Heart left ventricle (tissue), 16 donors: ENCODE measurements at regions not wholly inside any gene's neighbourhood (a gene's known extent, or its start where the extent isn't known, plus 50 kb on each side); places are given as distances from the start of the nearest gene placed in this dataset.

Experiments
- ATAC-seq, 4 donors: fragments of 200-7000 bp; cut with Tn5 transposase; one replicate each; pipeline ENCODE4 v1.9.1; 2020 to 2022; ENCODE audit warnings: moderate library complexity in 4 of 4, mild to moderate bottlenecking in 3 of 4, moderate number of reproducible peaks in 1 of 4
- DNase-seq, 5 donors: peaks; one replicate each; pipeline ENCODE4 v3.0.0-alpha.2; 2020
- H3K27ac ChIP-seq, 12 donors: fragments of 200-600 bp; sonication (generic) in 4 of 12; one replicate each; pipeline versions ENCODE4 v1.5.0 to v1.8.0; 2016 to 2022; ENCODE audit warnings: mild to moderate bottlenecking in 2 of 12
- H3K27me3 ChIP-seq, 9 donors: fragments of 200-600 bp; sonication (generic) in 2 of 9; one replicate each; pipeline versions ENCODE4 v1.5.1 to v1.8.0; 2016 to 2022; ENCODE audit warnings: mild to moderate bottlenecking in 3 of 9
- H3K36me3 ChIP-seq, 9 donors: fragments of 200-600 bp; sonication (generic) in 2 of 9; one replicate each; pipeline versions ENCODE4 v1.5.0 to v1.8.0; 2018 to 2022; ENCODE audit warnings: mild to moderate bottlenecking in 2 of 9
- H3K4me1 ChIP-seq, 12 donors: fragments of 200-600 bp; sonication (generic) in 4 of 12; one replicate each; pipeline versions ENCODE4 v1.5.0 to v1.8.0; 2016 to 2022; ENCODE audit warnings: mild to moderate bottlenecking in 3 of 12
- H3K4me3 ChIP-seq, 12 donors: fragments of 200-600 bp; sonication (generic) in 4 of 12; one replicate each; pipeline versions ENCODE4 v1.5.0 to v1.8.0; 2017 to 2022; ENCODE audit warnings: mild to moderate bottlenecking in 9 of 12, moderate library complexity in 4 of 12
- H3K9me3 ChIP-seq, 12 donors: fragments of 200-600 bp; sonication (generic) in 4 of 12; one replicate each; pipeline versions ENCODE4 v1.5.0 to v1.8.0; 2016 to 2022; ENCODE audit warnings: mild to moderate bottlenecking in 1 of 12
- POLR2A ChIP-seq, 2 donors: fragments of 450-650 bp; IDR thresholded peaks; one replicate each; pipeline ENCODE4 v1.6.1; 2017; ENCODE audit warnings: antibody characterized with exemption in 2 of 2, mild to moderate bottlenecking in 2 of 2, moderate library complexity in 2 of 2
- WGBS, 4 donors: extraction: QIAGEN DNeasy Blood & Tissue Kit in 2 of 4; methylation state at CpG; one replicate each; pipeline versions ENCODE4 v1.1.5 to v1.1.7; 2013 to 2018; 5-methylcytosine and 5-hydroxymethylcytosine counted together
- intact Hi-C, 10 donors: fragments of 100-400 bp; cut with DNase I; formaldehyde crosslinking; loops; one replicate each; pipeline versions ENCODE4 v1.11.1 to v1.14.2; 2022
- TF ChIP-seq, protein P1 (sequence below), 12 donors: fragments of 200-600 bp; sonication (generic) in 4 of 12; IDR thresholded peaks; one replicate each; pipeline versions ENCODE4 v1.5.0 to v1.8.0; 2018 to 2022; ENCODE audit warnings: antibody characterized with exemption in 12 of 12, mild to moderate bottlenecking in 5 of 12
- donor health status: ischemic (EF 13 %, LVEDD 7.1; RV severe dilation, severe dysfunction).
- donor health status: healthy with polysubstance abuse.
- donor health status: DM: no; HTN: yes; CAD: no.
- donor health status: DM: no; HTN: no; CAD: no.
- donor health status: ischemic (EF 25% LVEDD 6.9; RV normal size, moderate dysfunction).
- donor health status: ischemic (EF 25% LVEDD 5.7; RV mildly dilated, moderate dysfunction).
- donor health status: healthy.
- donor health status: DM: yes; HTN: yes; CAD: no.
- donor health status: ischemic (EF 35%, LVEDD 5.7; RV mildly dilated, moderate dysfunction).
- donor health status: nonischemic (EF 11% LVEDD 7.7; RV severe dilation, severe dysfunction).
- donor health status: DM: yes; HTN: yes; CAD: no.
- donor health status: PGD.
- donor health status: ischemic (EF 29% LVEDD 5.4; RV normal size, mild dysfunction).
- donor health status: nonischemic (EF 23%, LVEDD 6.1; RV moderate dilation, normal function).

DNA sequence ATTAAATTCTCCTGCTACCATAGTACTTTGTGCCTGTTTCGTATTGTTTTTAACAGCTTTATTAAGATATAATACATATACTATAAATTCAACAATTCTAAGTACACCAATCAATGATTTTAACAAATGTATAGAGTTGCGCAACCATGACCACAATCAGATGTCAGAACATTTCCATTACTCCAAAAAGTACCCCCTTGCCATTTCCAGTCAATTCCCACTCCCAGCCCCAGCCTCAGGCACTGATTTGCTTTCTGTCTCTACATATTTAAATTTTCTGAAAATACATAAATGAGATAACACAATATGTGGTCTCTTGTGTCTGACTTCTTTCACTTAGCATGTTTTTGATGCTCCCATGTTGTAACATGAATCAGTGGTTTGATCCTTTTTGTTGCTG lies 193.9 kb downstream of the FIGN start:
- Histone ChIP-seq H3K4me3 (no peak overlapping the region), H3K27ac (no peak overlapping the region), H3K9me3 (peaks cover 0 to 3% (median 0%) of the 10 kb centered on the region in 12 donors), H3K4me1 (peaks cover 0 to 4% (median 0%) of the 10 kb centered on the region in 12 donors), H3K27me3 (no peaks in the 10 kb centered on the region), H3K36me3 (no peaks in the 10 kb centered on the region)
- TF ChIP-seq, protein P1, sequence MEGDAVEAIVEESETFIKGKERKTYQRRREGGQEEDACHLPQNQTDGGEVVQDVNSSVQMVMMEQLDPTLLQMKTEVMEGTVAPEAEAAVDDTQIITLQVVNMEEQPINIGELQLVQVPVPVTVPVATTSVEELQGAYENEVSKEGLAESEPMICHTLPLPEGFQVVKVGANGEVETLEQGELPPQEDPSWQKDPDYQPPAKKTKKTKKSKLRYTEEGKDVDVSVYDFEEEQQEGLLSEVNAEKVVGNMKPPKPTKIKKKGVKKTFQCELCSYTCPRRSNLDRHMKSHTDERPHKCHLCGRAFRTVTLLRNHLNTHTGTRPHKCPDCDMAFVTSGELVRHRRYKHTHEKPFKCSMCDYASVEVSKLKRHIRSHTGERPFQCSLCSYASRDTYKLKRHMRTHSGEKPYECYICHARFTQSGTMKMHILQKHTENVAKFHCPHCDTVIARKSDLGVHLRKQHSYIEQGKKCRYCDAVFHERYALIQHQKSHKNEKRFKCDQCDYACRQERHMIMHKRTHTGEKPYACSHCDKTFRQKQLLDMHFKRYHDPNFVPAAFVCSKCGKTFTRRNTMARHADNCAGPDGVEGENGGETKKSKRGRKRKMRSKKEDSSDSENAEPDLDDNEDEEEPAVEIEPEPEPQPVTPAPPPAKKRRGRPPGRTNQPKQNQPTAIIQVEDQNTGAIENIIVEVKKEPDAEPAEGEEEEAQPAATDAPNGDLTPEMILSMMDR (IDR thresholded peaks at IDR 0.05), result no peak
- TF ChIP-seq POLR2A (IDR thresholded peaks at IDR 0.05), result no peak
- no peak for DNase-seq
- ATAC-seq, result no peak
- intact Hi-C loops, result no loop called here
- 93 to 98% (median 95%) methylated on average over 2 of the region's 2 CpGs for WGBS, 4 donors

DNA sequence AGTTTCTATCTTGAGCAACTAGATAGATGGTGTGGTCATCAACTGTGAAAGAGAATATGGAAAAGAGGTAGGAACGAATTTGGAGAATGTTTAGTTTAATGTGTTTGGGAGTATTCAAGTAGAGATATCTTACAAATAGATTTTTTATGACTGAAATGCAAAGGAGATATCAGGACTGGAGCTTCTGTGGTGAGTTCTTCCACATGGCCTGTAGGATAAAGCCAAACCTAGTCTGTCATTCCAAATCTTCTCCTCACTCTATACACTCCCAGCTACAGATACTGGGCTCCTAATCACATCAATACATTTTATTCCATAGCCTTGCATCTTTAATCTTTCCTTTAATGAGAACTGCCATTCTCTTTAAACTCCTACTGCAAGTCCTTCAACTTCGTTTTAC lies 194.3 kb downstream of the FIGN start:
- DNase-seq (no peak), ATAC-seq (no peak)
- Histone ChIP-seq H3K9me3 (no peaks in the 10 kb centered on the region), H3K4me1 (peaks cover 0 to 4% (median 0%) of the 10 kb centered on the region in 12 donors), H3K27me3 (no peaks in the 10 kb centered on the region), H3K36me3 (no peaks in the 10 kb centered on the region), H3K4me3 (no peak overlapping the region), H3K27ac (no peak overlapping the region)
- 75 to 87% (median 83%) methylated on average over 2 of the region's 2 CpGs for WGBS, 4 donors
- intact Hi-C loops, result no loop called here
- TF ChIP-seq, protein P1 (IDR thresholded peaks at IDR 0.05), result no peak
- TF ChIP-seq POLR2A (IDR thresholded peaks at IDR 0.05), result no peak

DNA sequence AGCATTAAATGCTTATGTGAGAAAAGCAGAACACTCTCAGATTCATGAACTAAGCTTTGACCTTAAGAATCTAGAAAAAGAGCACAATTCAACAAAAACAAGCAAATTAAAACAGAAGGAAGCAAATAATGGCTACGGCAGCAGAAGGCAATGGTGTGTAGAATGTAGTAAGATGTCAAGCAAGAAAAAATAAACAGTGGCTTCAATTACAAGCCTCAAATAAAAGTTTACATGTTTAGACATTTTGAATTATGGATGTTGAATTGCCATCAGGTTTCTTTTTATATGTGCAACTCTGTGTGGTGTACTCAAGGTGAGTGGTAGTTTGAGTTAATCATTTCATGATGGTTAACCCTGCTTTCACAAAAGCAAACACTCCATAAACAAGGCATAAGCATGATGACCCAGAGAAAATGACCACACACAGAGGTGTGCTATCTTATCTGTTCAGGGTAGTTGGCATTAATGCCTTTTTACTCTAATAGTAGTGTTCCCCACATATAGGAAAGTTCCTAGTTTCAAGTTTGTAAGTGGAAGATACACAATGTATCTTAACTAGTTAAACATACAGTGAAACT lies 207.1 kb downstream of the FIGN start:
- H3K4me3 ChIP-seq, result no peak overlapping the region
- WGBS, 4 donors, result 83 to 91% (median 87%) methylated on average over 1 of the region's 1 CpG
- no peak overlapping the region for H3K27ac ChIP-seq
- no peaks in the 10 kb centered on the region for H3K4me1 ChIP-seq
- intact Hi-C loops, result no loop called here
- no peak for ATAC-seq
- H3K36me3 ChIP-seq, result no peaks in the 10 kb centered on the region
- no peak for TF ChIP-seq POLR2A (IDR thresholded peaks at IDR 0.05)
- TF ChIP-seq, protein P1 (IDR thresholded peaks at IDR 0.05), result no peak
- no peaks in the 10 kb centered on the region for H3K27me3 ChIP-seq
- no peak for DNase-seq
- H3K9me3 ChIP-seq, result peaks cover 0 to 12% (median 0%) of the 10 kb centered on the region in 12 donors

DNA sequence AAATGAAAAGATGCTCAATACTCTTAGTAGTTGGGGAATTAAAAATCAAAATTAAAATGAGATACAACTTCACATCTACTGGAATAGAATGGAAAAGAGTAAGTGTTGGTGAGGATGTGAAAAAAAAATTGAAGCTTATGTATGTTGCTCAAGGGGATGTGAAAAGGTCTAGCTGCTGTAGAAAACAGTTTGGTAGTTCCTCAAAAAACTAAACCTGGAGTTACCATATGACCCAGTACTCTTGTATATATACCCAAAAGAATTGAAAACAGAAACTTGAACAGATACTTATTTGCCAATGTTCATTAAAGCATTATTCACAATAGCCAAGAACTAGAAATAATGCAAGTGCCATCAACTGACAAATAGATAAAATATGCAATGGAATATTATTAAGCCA lies 208.4 kb downstream of the FIGN start:
- Histone ChIP-seq H3K4me3 (no peak overlapping the region), H3K4me1 (no peaks in the 10 kb centered on the region), H3K27ac (no peak overlapping the region), H3K9me3 (peaks cover 0 to 23% (median 6%) of the 10 kb centered on the region in 12 donors), H3K27me3 (no peaks in the 10 kb centered on the region), H3K36me3 (no peaks in the 10 kb centered on the region)
- no peak for TF ChIP-seq POLR2A (IDR thresholded peaks at IDR 0.05)
- TF ChIP-seq, protein P1 (IDR thresholded peaks at IDR 0.05), result no peak
- DNase-seq (no peak), ATAC-seq (no peak)
- intact Hi-C loops, result no loop called here
